Endodermal cell (in vitro differentiated cells): ENCODE measurements at regions not wholly inside any gene's neighbourhood (a gene's known extent, or its start where the extent isn't known, plus 50 kb on each side); places are given as distances from the start of the nearest gene placed in this dataset.

Experiments
- DNase-seq: peaks from one replicate; pipeline ENCODE4 v3.0.0-alpha.2; 2017
- H3K27ac ChIP-seq: 2 replicates; pipeline ENCODE4 v1.5.1; 2013; ENCODE audit warnings: mild to moderate bottlenecking, low read depth, low read length, moderate library complexity
- H3K27me3 ChIP-seq: 2 replicates; pipeline ENCODE4 v1.6.1; 2013; ENCODE audit warnings: mild to moderate bottlenecking, low read length, moderate library complexity; ENCODE audit not compliant: insufficient read depth, control insufficient read depth, poor library complexity, severe bottlenecking
- H3K36me3 ChIP-seq: 2 replicates; pipeline ENCODE4 v1.7.0; 2013; ENCODE audit warnings: mild to moderate bottlenecking, low read length, moderate library complexity; ENCODE audit not compliant: control insufficient read depth, insufficient read depth
- H3K4me1 ChIP-seq: one replicate; pipeline ENCODE4 v1.7.0; 2013; ENCODE audit warnings: low read length; ENCODE audit not compliant: control insufficient read depth, insufficient read depth
- H3K4me3 ChIP-seq: 2 replicates; pipeline ENCODE4 v1.5.1; 2013; ENCODE audit warnings: mild to moderate bottlenecking, low read length, moderate library complexity
- H3K9ac ChIP-seq: 2 replicates; pipeline ENCODE4 v1.6.1; 2013; ENCODE audit warnings: mild to moderate bottlenecking, low read length, moderate library complexity; ENCODE audit not compliant: poor library complexity, severe bottlenecking; ENCODE audit errors: extremely low read depth
- H3K9me3 ChIP-seq: 2 replicates; pipeline ENCODE4 v1.6.1; 2013; ENCODE audit warnings: mild to moderate bottlenecking, low read length, moderate library complexity; ENCODE audit not compliant: control insufficient read depth
- H3K27ac Mint-ChIP-seq: 2 replicates; pipeline ENCODE4 v1.8.0; 2020; ENCODE audit warnings: mixed read lengths
- H3K27me3 Mint-ChIP-seq: 2 replicates; pipeline ENCODE4 v1.8.0; 2021; ENCODE audit warnings: mild to moderate bottlenecking, mixed read lengths; ENCODE audit not compliant: insufficient read depth
- H3K36me3 Mint-ChIP-seq: 2 replicates; pipeline ENCODE4 v1.8.0; 2020; ENCODE audit warnings: low read depth, mixed read lengths
- H3K4me1 Mint-ChIP-seq: 2 replicates; pipeline ENCODE4 v1.8.0; 2020; ENCODE audit warnings: mixed read lengths
- H3K4me3 Mint-ChIP-seq: 2 replicates; pipeline ENCODE4 v1.8.0; 2020; ENCODE audit warnings: mild to moderate bottlenecking, moderate library complexity, mixed read lengths
- H3K9me3 Mint-ChIP-seq: 2 replicates; pipeline ENCODE4 v1.8.0; 2020; ENCODE audit warnings: mild to moderate bottlenecking, mixed read lengths
- CTCF ChIP-seq: fragments of 200-600 bp; sonication (generic); conservative IDR thresholded peaks from 2 replicates; pipeline ENCODE4 v1.5.0; 2021; ENCODE audit warnings: antibody characterized with exemption, mild to moderate bottlenecking
- WGBS, 2 experiments: methylation state at CpG; one replicate each; pipeline versions ENCODE4 v1.1.5 to v1.1.7; 2013; ENCODE audit warnings: missing lambda C conversion rate in 2 of 2, mixed read lengths in 1 of 2; ENCODE audit not compliant: insufficient coverage in 1 of 2, insufficient read length in 1 of 2; 5-methylcytosine and 5-hydroxymethylcytosine counted together

- no peak for TF ChIP-seq CTCF
- Histone ChIP-seq H3K4me3 (no peak overlapping the region), H3K36me3 (no peaks in the 10 kb centered on the region), H3K9ac (no peak overlapping the region), H3K4me1 (peaks cover 7% of the 10 kb centered on the region), H3K9me3 (no peaks in the 10 kb centered on the region), H3K27ac (peak overlapping the region; percentile 89), H3K27me3 (no peaks in the 10 kb centered on the region)
- DNase-seq = no peak
- Mint-ChIP-seq H3K36me3 (no peaks in the 10 kb centered on the region), H3K9me3 (no peaks in the 10 kb centered on the region), H3K27ac (no peak overlapping the region), H3K4me1 (peaks cover 11% of the 10 kb centered on the region), H3K4me3 (no peak overlapping the region), H3K27me3 (peaks cover 7% of the 10 kb centered on the region)
- 70 to 79% methylated on average over 4 to 5 of the region's 5 CpGs for WGBS, 2 experiments
Observed at GRCh38 chr2:54388076-54388475, 68.1 kb upstream of the SPTBN1 start.

- H3K4me1 Mint-ChIP-seq = peaks cover 6% of the 10 kb centered on the region
- 99 to 100% methylated on average over 2 of the region's 2 CpGs for WGBS, 2 experiments
- Histone ChIP-seq H3K27ac (no peak overlapping the region), H3K9ac (no peak overlapping the region), H3K4me3 (no peak overlapping the region), H3K4me1 (peaks cover 5% of the 10 kb centered on the region), H3K36me3 (no peaks in the 10 kb centered on the region), H3K27me3 (no peaks in the 10 kb centered on the region), H3K9me3 (no peaks in the 10 kb centered on the region)
- H3K4me3 Mint-ChIP-seq = no peak overlapping the region
- peaks cover 7% of the 10 kb centered on the region for H3K27me3 Mint-ChIP-seq
- no peaks in the 10 kb centered on the region for H3K36me3 Mint-ChIP-seq
- no peaks in the 10 kb centered on the region for H3K9me3 Mint-ChIP-seq
- DNase-seq = no peak
- no peak overlapping the region for H3K27ac Mint-ChIP-seq
- no peak for TF ChIP-seq CTCF
Observed at GRCh38 chr2:54392555-54393324, 63.4 kb upstream of the SPTBN1 start.

GRCh38 chr2:54394392-54394791 lies 61.7 kb upstream of the SPTBN1 start:
- DNase-seq = no peak
- Mint-ChIP-seq H3K27me3 (peaks cover 5% of the 10 kb centered on the region), H3K36me3 (no peaks in the 10 kb centered on the region), H3K27ac (no peak overlapping the region), H3K9me3 (no peaks in the 10 kb centered on the region), H3K4me1 (no peaks in the 10 kb centered on the region), H3K4me3 (no peak overlapping the region)
- WGBS, 2 experiments = 88% methylated on average over 4 of the region's 5 CpGs; no CpG with 5 or more reads in 1 of the 2 experiments
- no peaks in the 10 kb centered on the region for H3K27me3 ChIP-seq
- TF ChIP-seq CTCF = no peak
- H3K4me3 ChIP-seq = no peak overlapping the region
- H3K36me3 ChIP-seq = no peaks in the 10 kb centered on the region
- no peak overlapping the region for H3K9ac ChIP-seq
- no peaks in the 10 kb centered on the region for H3K4me1 ChIP-seq
- no peak overlapping the region for H3K27ac ChIP-seq
- H3K9me3 ChIP-seq = no peaks in the 10 kb centered on the region
